Endothelial cell of umbilical vein (primary cell): ENCODE measurements at regions not wholly inside any gene's neighbourhood (a gene's known extent, or its start where the extent isn't known, plus 50 kb on each side); places are given as distances from the start of the nearest gene placed in this dataset.

Experiments
- BruUV-seq: library from RNA; stranded (reverse); fragments of 400-500 nt; replicated peaks from 2 replicates; lab custom pipeline; 2021; lab: Mats Ljungman, UMichigan
- CTCF ChIA-PET: fragments of 300-600, 350-600 bp; sonication (Branson Sonifier 250); formaldehyde crosslinking; loops from one replicate; lab custom pipeline; 2021; ENCODE audit warnings: antibody characterized with exemption, inconsistent platforms; lab: Charles Lee
- POLR2A ChIA-PET: fragments of 300-600, 350-600 bp; sonication (Branson Sonifier 250); formaldehyde crosslinking; loops from one replicate; lab custom pipeline; 2021; ENCODE audit warnings: antibody characterized with exemption, inconsistent platforms; lab: Charles Lee
- DNase-seq: peaks from one replicate; pipeline ENCODE4 v3.0.0-alpha.2; 2011; ENCODE audit warnings: low read depth, low spot score
- FAIRE-seq: peaks from 2 replicates; lab custom pipeline; 2011; peaks lifted over from hg19 to GRCh38; lab: Jason Lieb, UNC
- H2AFZ ChIP-seq: 2 replicates; pipeline ENCODE4 v1.6.0; 2012; ENCODE audit warnings: low read depth, low read length, control low read depth, inconsistent platforms
- H3K27ac ChIP-seq: 2 replicates; pipeline ENCODE4 v1.5.1; 2011; ENCODE audit warnings: low read depth, mild to moderate bottlenecking, control low read depth, low read length, moderate library complexity; ENCODE audit not compliant: insufficient read depth
- H3K27me3 ChIP-seq, 2 experiments: 2 replicates each; pipeline versions ENCODE4 v1.6.0 to v1.6.1; 2011; ENCODE audit warnings: low read length in 2 of 2, mixed read lengths in 1 of 2; ENCODE audit not compliant: control insufficient read depth in 2 of 2, insufficient read depth in 2 of 2
- H3K36me3 ChIP-seq, 2 experiments: 2 replicates in 1 of 2; 3 replicates in 1 of 2; pipeline ENCODE4 v1.5.1; 2011; ENCODE audit warnings: low read length in 2 of 2, mild to moderate bottlenecking in 1 of 2, moderate library complexity in 1 of 2; ENCODE audit not compliant: control insufficient read depth in 2 of 2, insufficient read depth in 2 of 2; ENCODE audit errors: extremely low read depth in 1 of 2
- H3K4me1 ChIP-seq: 3 replicates; pipeline ENCODE4 v1.5.1; 2011; ENCODE audit warnings: mild to moderate bottlenecking, low read length; ENCODE audit not compliant: control insufficient read depth, insufficient read depth; ENCODE audit errors: extremely low read depth
- H3K4me2 ChIP-seq: 2 replicates; pipeline ENCODE4 v1.6.1; 2011; ENCODE audit warnings: low read length, control low read depth, mixed read lengths; ENCODE audit not compliant: insufficient read depth
- H3K4me3 ChIP-seq, 3 experiments: fragments of 200-600 bp in 1 of 3; sonication (generic), shearing (Covaris generic) in 1 of 3; replicated peaks in 1 of 3; 2 replicates each; pipeline ENCODE4 v1.5.1; 2011 to 2016; ENCODE audit warnings: control low read depth in 3 of 3, low read length in 3 of 3, mild to moderate bottlenecking in 2 of 3, inconsistent platforms in 1 of 3, low read depth in 1 of 3, moderate library complexity in 1 of 3; ENCODE audit not compliant: insufficient read depth in 1 of 3
- H3K79me2 ChIP-seq: 2 replicates; pipeline ENCODE4 v1.6.0; 2012; ENCODE audit warnings: low read length, inconsistent platforms; ENCODE audit not compliant: control insufficient read depth, insufficient read depth
- H3K9ac ChIP-seq: replicated peaks from 2 replicates; pipeline ENCODE3; 2011; ENCODE audit warnings: low read length, control low read depth; ENCODE audit not compliant: insufficient read depth; ENCODE audit errors: extremely low read depth
- H3K9me1 ChIP-seq: replicated peaks from 3 replicates; pipeline ENCODE4 v1.6.0; 2011; ENCODE audit warnings: mild to moderate bottlenecking, low read length; ENCODE audit not compliant: control insufficient read depth, insufficient read depth; ENCODE audit errors: extremely low read depth
- H3K9me3 ChIP-seq: replicated peaks from 2 replicates; pipeline ENCODE4 v1.5.1; 2012; ENCODE audit warnings: low read length, inconsistent platforms; ENCODE audit not compliant: control insufficient read depth, insufficient read depth
- H4K20me1 ChIP-seq: replicated peaks from 2 replicates; pipeline ENCODE3; 2011; ENCODE audit warnings: mild to moderate bottlenecking, low read length; ENCODE audit not compliant: control insufficient read depth, insufficient read depth; ENCODE audit errors: extremely low read depth
- EZH2 ChIP-seq: IDR thresholded peaks from 2 replicates; pipeline ENCODE4 v1.6.1; 2012; ENCODE audit warnings: borderline replicate concordance, low read depth, mild to moderate bottlenecking, moderate library complexity, low read length, inconsistent platforms; ENCODE audit not compliant: severe bottlenecking
- GATA2 ChIP-seq: IDR thresholded peaks from 2 replicates; pipeline ENCODE4 v1.7.0; 2011; ENCODE audit warnings: low read depth, mild to moderate bottlenecking, moderate library complexity, mixed read lengths, low read length; ENCODE audit not compliant: insufficient read length, insufficient read depth
- JUN ChIP-seq: IDR thresholded peaks from 2 replicates; pipeline ENCODE4 v1.6.1; 2011; ENCODE audit warnings: borderline replicate concordance, low read depth; ENCODE audit not compliant: insufficient read length, insufficient read depth
- MYC ChIP-seq: IDR thresholded peaks from one replicate; pipeline ENCODE4 v1.6.1; 2011; ENCODE audit warnings: mild to moderate bottlenecking, low read depth, low read length
- dilution Hi-C: fragments of 300-500 bp; cut with MboI; formaldehyde crosslinking; loops from one replicate; pipeline ENCODE4 v1.15.0; 2019; ENCODE audit warnings: low sequenced_read_pairs; ENCODE audit not compliant: extremely low pct_ligation_motif_present
- intact Hi-C: fragments of 100-400 bp; cut with micrococcal nuclease; formaldehyde crosslinking; loops from one replicate; pipeline ENCODE4 v1.10.0; 2022
- TF ChIP-seq, protein P1 (sequence below), 2 donors: IDR thresholded peaks; 1 replicate in 1 of 2; 2 replicates in 1 of 2; pipeline ENCODE4 v1.5.1; 2011; ENCODE audit warnings: low read length in 2 of 2, mild to moderate bottlenecking in 2 of 2, moderate library complexity in 2 of 2, control low read depth in 1 of 2, inconsistent platforms in 1 of 2, low read depth in 1 of 2; ENCODE audit not compliant: insufficient read depth in 1 of 2; ENCODE audit errors: extremely low read depth in 1 of 2
- TF ChIP-seq, protein P2 (sequence below): IDR thresholded peaks from 2 replicates; pipeline ENCODE4 v1.6.1; 2011; ENCODE audit not compliant: insufficient read depth, insufficient read length

DNA sequence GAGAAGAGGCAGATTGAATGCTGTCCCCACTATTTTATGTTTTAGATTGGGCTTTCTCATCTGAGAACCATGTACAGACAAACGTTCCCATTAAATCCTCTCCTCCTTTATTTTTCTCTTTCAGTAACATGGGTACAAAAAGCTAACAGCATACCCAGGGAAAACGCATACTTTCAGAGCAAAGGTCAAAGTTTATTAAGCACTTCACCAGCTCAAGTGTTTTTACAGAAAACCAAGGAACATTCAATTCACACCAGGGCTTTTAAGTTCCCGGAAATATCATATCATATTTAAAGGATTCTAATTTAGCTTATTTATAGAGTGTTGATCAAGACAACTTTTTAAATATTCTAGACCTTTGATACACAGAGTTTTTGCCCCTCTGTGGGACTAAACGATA, 271.5 kb upstream of the C1orf87 start:
- H3K9me3 ChIP-seq: no peaks in the 10 kb centered on the region
- no peak overlapping the region for H3K27ac ChIP-seq
- no peaks in the 10 kb centered on the region for H3K4me1 ChIP-seq
- FAIRE-seq: no peak
- ChIA-PET CTCF (no interaction called here), POLR2A (no interaction called here)
- no peak overlapping the region for H3K9ac ChIP-seq
- no peak overlapping the region for H3K4me3 ChIP-seq
- dilution Hi-C loops (no loop called here), intact Hi-C loops (no loop called here)
- DNase-seq: no peak
- no peaks in the 10 kb centered on the region for H3K36me3 ChIP-seq
- no peaks in the 10 kb centered on the region for H3K9me1 ChIP-seq
- no peaks in the 10 kb centered on the region for H3K79me2 ChIP-seq
- no peaks in the 10 kb centered on the region for H3K27me3 ChIP-seq
- no peaks in the 10 kb centered on the region for H4K20me1 ChIP-seq
- BruUV-seq: no TSS peak
- no peak overlapping the region for H2AFZ ChIP-seq
- no peak overlapping the region for H3K4me2 ChIP-seq
- TF ChIP-seq, protein P1, sequence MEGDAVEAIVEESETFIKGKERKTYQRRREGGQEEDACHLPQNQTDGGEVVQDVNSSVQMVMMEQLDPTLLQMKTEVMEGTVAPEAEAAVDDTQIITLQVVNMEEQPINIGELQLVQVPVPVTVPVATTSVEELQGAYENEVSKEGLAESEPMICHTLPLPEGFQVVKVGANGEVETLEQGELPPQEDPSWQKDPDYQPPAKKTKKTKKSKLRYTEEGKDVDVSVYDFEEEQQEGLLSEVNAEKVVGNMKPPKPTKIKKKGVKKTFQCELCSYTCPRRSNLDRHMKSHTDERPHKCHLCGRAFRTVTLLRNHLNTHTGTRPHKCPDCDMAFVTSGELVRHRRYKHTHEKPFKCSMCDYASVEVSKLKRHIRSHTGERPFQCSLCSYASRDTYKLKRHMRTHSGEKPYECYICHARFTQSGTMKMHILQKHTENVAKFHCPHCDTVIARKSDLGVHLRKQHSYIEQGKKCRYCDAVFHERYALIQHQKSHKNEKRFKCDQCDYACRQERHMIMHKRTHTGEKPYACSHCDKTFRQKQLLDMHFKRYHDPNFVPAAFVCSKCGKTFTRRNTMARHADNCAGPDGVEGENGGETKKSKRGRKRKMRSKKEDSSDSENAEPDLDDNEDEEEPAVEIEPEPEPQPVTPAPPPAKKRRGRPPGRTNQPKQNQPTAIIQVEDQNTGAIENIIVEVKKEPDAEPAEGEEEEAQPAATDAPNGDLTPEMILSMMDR (IDR thresholded peaks at IDR 0.05; ENCODE audit: extremely low read depth in 1 of 2, insufficient read depth in 1 of 2, low read depth in 1 of 2, low read length in 2 of 2): no peak
- TF ChIP-seq EZH2: no peak
- TF ChIP-seq GATA2: no peak
- no peak for TF ChIP-seq JUN
- TF ChIP-seq, protein P2, sequence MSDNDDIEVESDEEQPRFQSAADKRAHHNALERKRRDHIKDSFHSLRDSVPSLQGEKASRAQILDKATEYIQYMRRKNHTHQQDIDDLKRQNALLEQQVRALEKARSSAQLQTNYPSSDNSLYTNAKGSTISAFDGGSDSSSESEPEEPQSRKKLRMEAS: no peak
- no peak for TF ChIP-seq MYC
